ENCODE measurements at regions not wholly inside any gene's neighbourhood (a gene's known extent, or its start where the extent isn't known, plus 50 kb on each side); places are given as distances from the start of the nearest gene placed in this dataset.

GRCh38 chr10:21174715-21175495 is 277.8 kb upstream of the NEBL start:
- TF ChIP-seq, protein P1, sequence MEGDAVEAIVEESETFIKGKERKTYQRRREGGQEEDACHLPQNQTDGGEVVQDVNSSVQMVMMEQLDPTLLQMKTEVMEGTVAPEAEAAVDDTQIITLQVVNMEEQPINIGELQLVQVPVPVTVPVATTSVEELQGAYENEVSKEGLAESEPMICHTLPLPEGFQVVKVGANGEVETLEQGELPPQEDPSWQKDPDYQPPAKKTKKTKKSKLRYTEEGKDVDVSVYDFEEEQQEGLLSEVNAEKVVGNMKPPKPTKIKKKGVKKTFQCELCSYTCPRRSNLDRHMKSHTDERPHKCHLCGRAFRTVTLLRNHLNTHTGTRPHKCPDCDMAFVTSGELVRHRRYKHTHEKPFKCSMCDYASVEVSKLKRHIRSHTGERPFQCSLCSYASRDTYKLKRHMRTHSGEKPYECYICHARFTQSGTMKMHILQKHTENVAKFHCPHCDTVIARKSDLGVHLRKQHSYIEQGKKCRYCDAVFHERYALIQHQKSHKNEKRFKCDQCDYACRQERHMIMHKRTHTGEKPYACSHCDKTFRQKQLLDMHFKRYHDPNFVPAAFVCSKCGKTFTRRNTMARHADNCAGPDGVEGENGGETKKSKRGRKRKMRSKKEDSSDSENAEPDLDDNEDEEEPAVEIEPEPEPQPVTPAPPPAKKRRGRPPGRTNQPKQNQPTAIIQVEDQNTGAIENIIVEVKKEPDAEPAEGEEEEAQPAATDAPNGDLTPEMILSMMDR (IDR thresholded peaks at IDR 0.05; ENCODE audit: borderline replicate concordance, extremely low read depth, low read length, poor library complexity, severe bottlenecking), result no peak
- no peak for TF ChIP-seq EZH2 (IDR thresholded peaks at IDR 0.05; ENCODE audit: borderline replicate concordance, low read depth, low read length, severe bottlenecking)

Data from DND-41 (cell line).